Common myeloid progenitor, CD34-positive (primary cell): ENCODE measurements at regions not wholly inside any gene's neighbourhood (a gene's known extent, or its start where the extent isn't known, plus 50 kb on each side); places are given as distances from the start of the nearest gene placed in this dataset.
A peak's percentile ranks its signal among the peaks of the same experiment; 100 is the strongest.

ENCODE experiments used
- CTCF ChIA-PET: fragments of 350-600 bp; sonication (Branson Sonifier 250); formaldehyde crosslinking; loops from one replicate; lab custom pipeline; 2021; ENCODE audit warnings: antibody characterized with exemption; lab: Charles Lee
- POLR2A ChIA-PET: fragments of 350-600 bp; sonication (Branson Sonifier 250); formaldehyde crosslinking; loops from one replicate; lab custom pipeline; 2021; ENCODE audit warnings: antibody characterized with exemption; lab: Charles Lee
- DNase-seq, 3 donors: peaks; one replicate each; pipeline versions ENCODE4 v3.0.0 to v3.0.0-alpha.2; 2013
- H3K27ac ChIP-seq, 2 experiments: 1 replicate in 1 of 2; 2 replicates in 1 of 2; pipeline ENCODE4 v1.7.0; 2013; ENCODE audit warnings: inconsistent platforms in 2 of 2, low read length in 2 of 2, mild to moderate bottlenecking in 2 of 2, low read depth in 1 of 2, moderate library complexity in 1 of 2; ENCODE audit not compliant: severe bottlenecking in 2 of 2, insufficient read depth in 1 of 2, poor library complexity in 1 of 2
- H3K27me3 ChIP-seq, 5 experiments: replicated peaks in 2 of 5; 1 replicate in 3 of 5; 2 replicates in 2 of 5; pipeline versions ENCODE4 v1.6.1 to v1.7.0; 2013; ENCODE audit warnings: low read length in 4 of 5, mild to moderate bottlenecking in 2 of 5, moderate library complexity in 2 of 5, inconsistent platforms in 1 of 5; ENCODE audit not compliant: insufficient read depth in 5 of 5, control insufficient read depth in 4 of 5
- H3K36me3 ChIP-seq, 4 experiments: 1 replicate in 2 of 4; 2 replicates in 2 of 4; pipeline versions ENCODE4 v1.6.1 to v1.7.0; 2013; ENCODE audit warnings: low read length in 3 of 4, control low read depth in 1 of 4, mild to moderate bottlenecking in 1 of 4; ENCODE audit not compliant: control insufficient read depth in 4 of 4, insufficient read depth in 4 of 4
- H3K4me1 ChIP-seq, 4 experiments: 1 replicate in 3 of 4; 2 replicates in 1 of 4; pipeline versions ENCODE4 v1.6.1 to v1.7.1; 2013; ENCODE audit warnings: low read length in 3 of 4, mild to moderate bottlenecking in 3 of 4, control low read depth in 1 of 4, inconsistent platforms in 1 of 4, moderate library complexity in 1 of 4; ENCODE audit not compliant: control insufficient read depth in 4 of 4, insufficient read depth in 4 of 4; ENCODE audit errors: control extremely low read depth in 1 of 4
- H3K4me3 ChIP-seq, 7 experiments: 1 replicate in 4 of 7; 2 replicates in 3 of 7; pipeline versions ENCODE4 v1.5.1 to v1.7.0; 2013; ENCODE audit warnings: mild to moderate bottlenecking in 7 of 7, low read length in 6 of 7, moderate library complexity in 6 of 7, inconsistent platforms in 2 of 7, low read depth in 2 of 7, control low read depth in 1 of 7; ENCODE audit not compliant: insufficient read depth in 4 of 7, control insufficient read depth in 1 of 7; ENCODE audit errors: extremely low read depth in 1 of 7
- H3K9me3 ChIP-seq, 5 experiments: 1 replicate in 4 of 5; 2 replicates in 1 of 5; pipeline versions ENCODE4 v1.6.1 to v1.7.1; 2013; ENCODE audit warnings: low read length in 4 of 5, mild to moderate bottlenecking in 2 of 5, inconsistent platforms in 1 of 5, low read depth in 1 of 5, moderate library complexity in 1 of 5; ENCODE audit not compliant: control insufficient read depth in 4 of 5, insufficient read depth in 2 of 5; ENCODE audit errors: control extremely low read depth in 1 of 5
- WGBS: methylation state at CpG from one replicate; pipeline ENCODE4 v1.1.5; 2013; ENCODE audit not compliant: insufficient coverage; 5-methylcytosine and 5-hydroxymethylcytosine counted together

DNA sequence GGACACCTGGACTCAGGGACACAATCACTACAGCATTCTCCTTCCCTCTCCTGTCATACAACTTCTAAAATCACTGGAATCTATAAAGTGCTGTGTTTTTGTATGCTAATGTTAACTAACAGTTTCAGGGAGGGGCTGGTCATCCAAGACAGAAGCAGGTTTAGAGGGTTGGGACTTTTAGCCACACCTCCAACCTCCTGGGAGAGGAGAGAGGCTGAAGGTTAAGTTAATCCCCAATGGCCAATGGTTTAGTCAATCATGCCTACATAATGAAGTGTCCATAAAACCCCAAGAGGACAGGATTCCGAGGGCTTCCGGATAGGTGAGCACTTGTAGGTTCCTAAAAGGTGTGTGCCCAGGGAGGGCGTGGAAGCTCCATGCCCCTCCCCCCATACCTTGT, 219.3 kb upstream of the CTNNB1 start:
- DNase-seq, result no peak

DNA sequence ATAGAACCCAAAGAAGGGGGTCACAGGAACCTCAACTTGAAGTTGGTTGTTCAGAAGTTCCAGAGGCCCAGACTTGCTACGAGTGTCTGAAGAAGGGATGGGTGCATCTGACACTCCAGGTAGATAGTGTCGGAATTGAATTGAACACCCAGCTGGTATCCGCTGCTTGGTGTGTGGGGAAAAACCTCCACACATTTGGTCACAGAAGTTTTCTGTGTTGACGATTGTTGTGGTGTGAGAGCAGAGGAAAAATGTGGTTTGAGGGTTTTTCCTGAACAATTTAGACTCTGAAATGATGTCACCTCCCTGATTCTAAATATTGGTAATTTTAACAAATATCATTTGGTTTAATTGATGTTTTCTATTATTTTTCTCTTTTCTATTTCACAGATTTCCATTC, 218.8 kb upstream of the CTNNB1 start:
- Histone ChIP-seq H3K27me3 (peaks cover 0 to 7% (median 0%) of the 10 kb centered on the region in 5 experiments), H3K9me3 (no peaks in the 10 kb centered on the region), H3K27ac (no peak overlapping the region), H3K36me3 (no peaks in the 10 kb centered on the region), H3K4me1 (peaks cover 5 to 11% (median 7%) of the 10 kb centered on the region in 4 experiments), H3K4me3 (peak overlapping the region in 1 of 7 experiments; percentile 17)
- peak; percentile 18 to 56 (median 52) for DNase-seq
- WGBS, result 0% methylated on average over 4 of the region's 4 CpGs
- POLR2A ChIA-PET, result interaction anchor here (0.5 to 0.9 kb wide), 2 partner anchors 9 to 229 kb away, joined by 3 read pairs; no protein-coding TSS in a partner anchor
- CTCF ChIA-PET, result no interaction called here

More for the DNA sequence above, 219.3 kb upstream of the CTNNB1 start:
- peaks cover 5 to 11% (median 7%) of the 10 kb centered on the region in 4 experiments for H3K4me1 ChIP-seq
- H3K27ac ChIP-seq, result no peak overlapping the region
- no peaks in the 10 kb centered on the region for H3K36me3 ChIP-seq
- H3K4me3 ChIP-seq, result peak overlapping the region in 1 of 7 experiments; percentile 17
- H3K27me3 ChIP-seq, result peaks cover 0 to 7% (median 0%) of the 10 kb centered on the region in 5 experiments
- H3K9me3 ChIP-seq, result no peaks in the 10 kb centered on the region
- 100% methylated on average over 1 of the region's 3 CpGs for WGBS
- CTCF ChIA-PET, result no interaction called here
- POLR2A ChIA-PET, result interaction anchor here (0.9 kb wide), 1 partner anchor 8 kb away, joined by 3 read pairs; no protein-coding TSS in a partner anchor

DNA sequence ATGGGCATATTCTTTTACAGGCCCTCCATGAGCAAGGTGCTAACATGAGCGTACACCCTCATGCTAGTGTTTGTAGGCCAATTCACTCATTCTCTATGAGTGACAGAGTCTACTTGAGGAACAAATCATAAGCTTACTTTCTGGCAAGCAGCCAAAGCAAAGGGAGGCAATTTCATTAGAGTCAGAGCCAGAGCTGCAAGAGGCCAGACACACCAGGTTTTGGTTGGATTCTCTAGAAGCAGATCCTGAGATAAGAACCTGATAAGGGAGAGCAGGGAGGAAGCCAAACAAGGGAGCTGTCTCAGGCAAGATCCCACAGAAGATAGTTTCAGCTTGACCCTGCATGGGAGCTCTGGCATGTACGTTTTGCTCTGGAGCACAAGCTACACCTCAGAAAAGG, 214.1 kb upstream of the CTNNB1 start:
- peak in 2 of 3 donors; percentile 14 to 20 for DNase-seq
- ChIA-PET POLR2A (no interaction called here), CTCF (interaction anchor here (0.6 kb wide), 1 partner anchor 13 kb away, joined by 3 read pairs; no protein-coding TSS in a partner anchor)
- no peaks in the 10 kb centered on the region for H3K36me3 ChIP-seq
- H3K4me1 ChIP-seq, result peaks cover 2 to 6% (median 4%) of the 10 kb centered on the region in 4 experiments
- H3K4me3 ChIP-seq, result no peak overlapping the region
- no peaks in the 10 kb centered on the region for H3K9me3 ChIP-seq
- 100% methylated on average over 1 of the region's 2 CpGs for WGBS
- H3K27ac ChIP-seq, result no peak overlapping the region
- peaks cover 0 to 2% (median 0%) of the 10 kb centered on the region in 5 experiments for H3K27me3 ChIP-seq

DNA sequence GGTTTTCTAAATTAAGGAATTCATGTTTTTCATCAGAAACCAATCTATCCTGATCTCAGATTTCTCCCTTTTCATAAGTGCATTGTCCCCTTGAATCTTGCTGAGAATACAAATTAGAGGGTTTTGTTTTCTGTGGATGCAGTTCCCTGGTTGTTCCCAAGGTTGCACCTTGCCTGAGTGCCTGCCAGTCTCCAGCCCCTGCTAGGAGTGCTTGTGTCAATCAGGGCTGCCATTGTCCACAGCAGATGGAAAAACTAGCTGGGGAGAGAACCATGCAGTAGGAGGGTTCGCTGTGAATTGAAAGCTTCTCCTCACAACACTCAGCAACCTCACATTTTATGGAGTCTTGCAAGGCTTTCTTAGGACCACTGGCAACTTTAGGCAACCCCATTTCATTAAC, 210.8 kb upstream of the CTNNB1 start:
- DNase-seq, result no peak
- Histone ChIP-seq H3K27me3 (peaks cover 0 to 2% (median 0%) of the 10 kb centered on the region in 5 experiments), H3K27ac (no peak overlapping the region), H3K36me3 (no peaks in the 10 kb centered on the region), H3K9me3 (no peaks in the 10 kb centered on the region), H3K4me1 (no peaks in the 10 kb centered on the region), H3K4me3 (no peak overlapping the region)
- ChIA-PET CTCF (no interaction called here), POLR2A (no interaction called here)
- no CpG with 5 or more reads among the region's 1 CpG for WGBS

DNA sequence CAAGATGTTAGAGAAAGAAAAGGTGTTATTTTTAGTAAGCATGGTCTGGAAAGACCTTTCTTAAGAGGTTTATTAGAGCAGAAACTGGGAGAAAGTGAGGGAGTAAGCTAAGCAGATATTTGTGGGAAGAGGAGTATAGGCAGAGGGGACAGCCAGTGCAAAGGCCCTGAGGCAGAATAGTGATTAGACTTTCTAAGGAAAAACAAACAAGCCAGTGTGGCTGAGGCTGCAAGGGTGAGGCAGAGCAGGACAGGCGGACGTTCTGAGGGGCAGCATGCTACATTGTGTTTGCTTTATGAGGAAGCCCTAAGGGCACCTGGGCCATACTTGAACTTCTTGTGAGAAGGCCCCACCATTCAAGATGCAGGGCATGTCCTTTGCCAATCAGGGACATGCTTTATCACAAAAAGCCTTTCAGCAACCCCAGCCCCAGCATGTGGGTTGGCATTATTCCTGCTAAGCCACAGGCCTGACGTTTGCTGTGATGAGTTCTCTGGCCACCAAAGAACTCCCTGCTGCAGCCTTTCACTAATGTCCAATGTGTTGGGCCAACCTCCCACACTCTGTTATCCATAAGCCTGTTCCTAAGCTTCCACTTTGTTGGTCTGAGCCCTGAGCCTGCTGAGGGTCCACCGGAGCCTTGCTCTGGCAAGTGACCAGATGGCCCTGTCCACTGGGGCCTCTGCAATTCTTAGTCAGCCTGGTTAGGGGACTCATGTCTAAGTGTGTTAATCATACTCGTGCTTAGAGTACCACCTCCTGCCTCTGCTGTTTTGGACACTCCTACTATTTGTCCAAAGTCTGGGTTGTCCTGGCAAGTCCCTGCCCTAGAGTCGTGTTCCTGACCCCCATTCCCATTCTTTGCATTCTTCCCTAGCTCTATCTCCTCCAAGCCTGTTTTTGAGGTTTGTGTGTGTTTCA, 209.9 kb upstream of the CTNNB1 start:
- Histone ChIP-seq H3K36me3 (no peaks in the 10 kb centered on the region), H3K27ac (no peak overlapping the region), H3K27me3 (peaks cover 0 to 2% (median 0%) of the 10 kb centered on the region in 5 experiments), H3K4me3 (no peak overlapping the region), H3K4me1 (no peaks in the 10 kb centered on the region), H3K9me3 (no peaks in the 10 kb centered on the region)
- ChIA-PET CTCF (interaction anchor here (0.6 kb wide), 1 partner anchor 9 kb away, joined by 3 read pairs; no protein-coding TSS in a partner anchor), POLR2A (no interaction called here)
- 81% methylated on average over 4 of the region's 6 CpGs for WGBS
- DNase-seq, result no peak

DNA sequence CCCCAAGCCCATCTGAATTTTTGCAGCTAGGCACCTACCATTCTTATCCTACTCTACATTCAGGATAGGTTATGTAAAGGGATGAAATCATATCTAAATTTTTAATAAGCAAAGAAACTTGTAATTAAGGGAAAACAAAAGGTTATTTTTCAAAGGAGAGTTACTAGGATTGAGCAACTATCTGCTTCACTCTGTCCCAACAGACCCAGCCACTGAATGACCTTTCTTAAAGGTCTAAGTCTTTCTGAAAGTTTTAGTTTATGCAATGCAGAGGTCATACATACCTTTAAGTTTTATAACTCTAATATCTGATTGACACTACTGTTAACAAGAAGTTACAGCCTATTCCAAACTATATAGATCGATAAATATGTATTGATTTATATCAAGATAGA, 209.2 kb upstream of the CTNNB1 start:
- ChIA-PET POLR2A (no interaction called here), CTCF (interaction anchor here (0.6 kb wide), 1 partner anchor 8 kb away, joined by 3 read pairs; no protein-coding TSS in a partner anchor)
- DNase-seq, result no peak
- H3K27ac ChIP-seq, result no peak overlapping the region
- peaks cover 0 to 2% (median 0%) of the 10 kb centered on the region in 5 experiments for H3K27me3 ChIP-seq
- no CpG with 5 or more reads among the region's 1 CpG for WGBS
- H3K36me3 ChIP-seq, result no peaks in the 10 kb centered on the region
- no peaks in the 10 kb centered on the region for H3K4me1 ChIP-seq
- H3K4me3 ChIP-seq, result no peak overlapping the region
- no peaks in the 10 kb centered on the region for H3K9me3 ChIP-seq

DNA sequence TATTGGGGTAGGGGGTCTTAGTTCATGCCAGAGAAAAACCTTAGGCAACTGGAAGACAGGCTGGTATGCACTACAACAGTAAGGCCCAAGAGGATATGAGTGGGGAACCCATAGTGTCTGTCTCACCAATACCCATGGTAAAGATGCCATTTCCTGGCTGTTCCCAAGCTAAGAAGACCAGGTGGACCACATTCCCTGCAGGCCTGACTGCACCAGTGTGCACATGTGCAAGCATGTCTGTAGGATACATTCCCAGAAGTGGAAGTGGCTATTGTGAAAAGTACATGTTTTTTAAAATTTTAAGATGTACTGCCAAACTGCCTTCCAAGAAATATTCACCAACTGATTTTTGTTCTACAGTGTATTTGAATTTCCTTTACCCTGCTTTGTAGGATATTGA, 207.3 kb upstream of the CTNNB1 start:
- DNase-seq, result no peak
- no peaks in the 10 kb centered on the region for H3K36me3 ChIP-seq
- no peak overlapping the region for H3K27ac ChIP-seq
- no peak overlapping the region for H3K4me3 ChIP-seq
- CTCF ChIA-PET, result interaction anchor here (0.6 kb wide), 1 partner anchor 201 kb away, joined by 3 read pairs; no protein-coding TSS in a partner anchor
- no peaks in the 10 kb centered on the region for H3K4me1 ChIP-seq
- POLR2A ChIA-PET, result no interaction called here
- H3K9me3 ChIP-seq, result no peaks in the 10 kb centered on the region
- H3K27me3 ChIP-seq, result peaks cover 0 to 2% (median 0%) of the 10 kb centered on the region in 5 experiments
